SKM-1 (cell line): ENCODE measurements at regions not wholly inside any gene's neighbourhood (a gene's known extent, or its start where the extent isn't known, plus 50 kb on each side); places are given as distances from the start of the nearest gene placed in this dataset.
"Not testable (repeated sequence)": the region's sequence is repeated elsewhere in the genome, so short reads cannot be mapped to it uniquely, and the experiment has no call there.

Experiments used
- DNase-seq: peaks from one replicate; lab custom pipeline; 2025; ENCODE audit not compliant: unreplicated experiment; lab: John Stamatoyannopoulos, UW

GRCh38 chr3:3689601-3690375 is 109.4 kb upstream of the LRRN1 start:
- DNase-seq = no peak

- DNase-seq = no peak
Observed at GRCh38 chr3:3686907-3687648, 112.2 kb upstream of the LRRN1 start.

GRCh38 chr3:3685721-3686120 is 113.5 kb upstream of the LRRN1 start:
- DNase-seq = no peak

- DNase-seq = no peak
Observed at GRCh38 chr3:3683261-3683660, 116.0 kb upstream of the LRRN1 start.

- no peak for DNase-seq
Observed at GRCh38 chr3:3675801-3676200, 123.4 kb upstream of the LRRN1 start.

GRCh38 chr3:3675186-3675585 is 124.0 kb upstream of the LRRN1 start:
- DNase-seq = no peak

- DNase-seq = no peak
Observed at GRCh38 chr3:3666664-3667063, 132.6 kb upstream of the LRRN1 start.

DNA sequence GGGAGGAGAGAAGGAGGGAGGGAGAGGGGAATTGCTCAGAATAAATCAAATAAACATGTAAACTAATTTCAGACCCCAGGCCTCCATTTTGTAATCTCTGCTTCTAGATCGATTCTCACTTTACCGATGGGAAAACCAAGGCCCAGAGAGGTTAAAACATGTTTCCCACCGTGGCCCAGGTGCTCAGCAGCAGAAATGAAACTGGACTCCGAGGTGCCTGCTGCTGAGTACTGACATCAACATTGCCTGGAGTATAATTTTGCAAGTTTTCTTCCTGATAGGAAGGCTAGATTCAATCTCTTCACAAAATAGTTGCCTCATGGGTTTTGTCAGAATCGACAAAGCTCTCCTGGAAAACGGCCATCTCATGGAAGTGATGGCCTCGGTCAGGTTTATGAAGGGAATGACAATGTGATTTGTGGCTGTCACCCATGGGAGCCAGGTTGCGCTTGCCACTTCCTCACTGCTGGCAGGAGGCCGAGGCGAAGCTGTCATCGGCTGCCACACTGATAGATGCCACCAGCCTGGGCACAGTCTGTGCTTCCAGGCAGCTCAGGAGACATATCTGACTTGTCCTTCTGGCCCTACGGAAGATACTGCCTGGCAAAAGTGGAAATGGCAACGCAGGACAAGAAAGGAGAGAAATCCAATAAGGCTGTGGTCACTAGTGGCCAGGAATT is 133.1 kb upstream of the LRRN1 start:
- DNase-seq = no peak

- no peak for DNase-seq
Observed at GRCh38 chr3:3665546-3665945, 133.7 kb upstream of the LRRN1 start.

DNA sequence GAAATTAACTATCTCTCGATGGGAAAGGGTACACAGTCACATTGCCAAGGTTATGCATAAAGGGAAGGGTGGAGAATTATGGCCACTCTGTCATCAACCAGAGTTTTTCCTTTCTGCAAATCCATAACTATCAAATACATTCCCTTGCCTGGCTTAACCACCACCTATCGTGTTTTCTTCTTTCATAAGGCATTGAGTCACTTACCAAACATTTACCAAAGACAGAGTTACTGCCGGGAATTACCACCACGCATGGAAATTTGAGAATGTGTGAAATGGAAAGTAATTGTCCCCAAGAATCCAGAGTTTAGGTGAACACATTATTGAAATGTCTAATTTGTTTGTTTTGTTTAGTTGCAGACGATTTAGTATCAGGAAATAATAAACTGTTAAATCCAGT is 134.3 kb upstream of the LRRN1 start:
- no peak for DNase-seq

GRCh38 chr3:3662610-3663009 is 136.6 kb upstream of the LRRN1 start:
- DNase-seq = no peak

- DNase-seq = no peak
Observed at GRCh38 chr3:3654916-3655315, 144.3 kb upstream of the LRRN1 start.

DNA sequence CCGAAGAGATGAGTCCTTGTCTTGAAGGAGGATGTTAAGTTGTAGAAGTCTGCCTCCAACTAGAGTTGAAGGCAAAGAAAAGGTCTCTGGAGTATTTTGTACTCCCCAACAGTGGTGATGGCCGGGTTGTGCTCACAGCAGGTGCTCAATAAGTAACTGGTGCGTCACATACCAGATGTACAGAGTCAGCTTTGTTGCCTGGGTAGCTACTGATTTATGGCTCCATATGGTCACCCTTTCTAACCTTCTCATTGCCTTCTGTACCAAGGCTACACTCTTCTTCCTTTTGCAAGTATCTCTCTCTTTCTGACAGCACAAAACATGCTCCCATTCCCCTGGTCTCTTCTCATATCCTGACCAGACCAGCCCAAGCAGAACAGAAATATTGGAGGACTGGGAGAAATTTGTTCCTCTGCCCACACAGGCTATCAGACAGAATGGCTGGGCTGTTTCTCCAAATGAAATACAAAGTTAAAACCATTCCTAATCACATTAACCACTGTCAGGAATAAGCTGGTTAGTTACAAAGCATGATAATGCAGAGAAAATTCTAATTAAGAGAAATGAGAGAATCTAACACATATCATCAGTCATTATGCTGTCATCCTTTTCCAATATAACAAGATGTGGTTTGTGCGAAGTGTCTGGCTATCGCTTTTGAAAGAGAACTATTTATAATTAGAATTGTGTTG is 150.1 kb upstream of the LRRN1 start:
- DNase-seq = no peak

GRCh38 chr3:3646934-3647333 is 152.3 kb upstream of the LRRN1 start:
- DNase-seq = no peak

DNA sequence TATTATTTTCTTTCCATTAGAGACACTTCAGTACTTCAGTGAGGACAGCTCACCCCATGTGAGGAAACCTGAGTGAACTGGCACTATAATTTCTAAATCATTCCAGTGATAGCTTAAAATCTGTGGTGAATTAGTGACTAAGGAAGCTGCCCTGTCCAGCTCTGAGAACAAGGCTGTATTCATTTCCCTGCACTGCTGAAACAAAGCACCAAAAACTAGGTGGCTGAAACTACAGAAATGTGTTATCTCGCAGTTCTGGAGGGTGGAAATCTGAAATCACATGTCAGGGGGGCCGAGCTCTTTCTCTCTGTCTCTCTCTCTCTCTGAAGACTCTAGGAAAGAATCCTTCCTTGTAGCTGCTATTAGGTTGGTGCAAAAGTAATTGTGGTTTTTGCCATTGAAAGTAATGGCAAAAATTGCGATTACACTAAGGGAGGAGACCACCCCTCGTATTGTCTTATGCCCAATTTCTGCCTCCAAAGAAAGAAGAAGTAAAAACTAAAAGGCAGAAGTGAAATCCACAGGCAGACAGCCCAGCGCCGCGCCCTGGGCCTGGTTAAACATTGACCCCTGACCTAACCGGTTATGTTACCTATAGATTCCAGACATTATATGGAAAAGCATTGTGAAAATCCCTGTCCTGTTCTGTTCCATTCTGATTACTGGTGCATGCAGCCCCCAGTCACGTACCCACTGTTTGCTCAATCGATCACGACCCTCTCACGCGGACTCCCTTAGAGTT is 153.0 kb upstream of the LRRN1 start:
- DNase-seq = not testable (repeated sequence)

DNA sequence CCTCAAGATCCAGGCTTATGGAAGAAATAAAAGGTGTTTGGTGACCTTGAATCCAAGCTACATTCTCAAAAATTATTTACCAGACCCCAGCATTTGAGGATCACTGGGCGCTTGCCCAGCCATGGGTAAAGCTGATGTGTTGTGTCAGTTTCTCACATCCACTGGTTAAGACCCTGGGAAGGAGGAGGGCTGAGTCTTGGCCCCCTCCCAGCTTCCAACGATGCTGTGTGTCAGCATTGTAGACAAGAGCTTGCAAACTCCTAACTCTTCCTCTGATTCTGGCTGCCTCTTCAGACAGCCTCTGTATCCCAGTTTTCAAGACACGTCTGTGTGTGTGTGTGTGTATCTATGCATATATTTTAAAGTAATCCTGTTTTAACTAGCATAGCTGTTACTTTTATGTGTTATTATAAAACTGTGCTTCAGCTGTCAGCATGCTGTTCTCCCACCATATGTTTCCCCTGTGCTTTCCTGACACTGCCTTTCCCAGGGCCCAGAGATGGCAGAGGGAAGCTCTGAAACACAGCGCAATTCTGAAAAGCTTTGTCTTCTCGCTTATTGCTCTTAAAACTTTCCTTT is 157.3 kb upstream of the LRRN1 start:
- DNase-seq = no peak

GRCh38 chr3:3639078-3639477 is 160.2 kb upstream of the LRRN1 start:
- DNase-seq = no peak

GRCh38 chr3:3636815-3637214 is 162.4 kb upstream of the LRRN1 start:
- no peak for DNase-seq

GRCh38 chr3:3635109-3635508 is 164.1 kb upstream of the LRRN1 start:
- DNase-seq = no peak

DNA sequence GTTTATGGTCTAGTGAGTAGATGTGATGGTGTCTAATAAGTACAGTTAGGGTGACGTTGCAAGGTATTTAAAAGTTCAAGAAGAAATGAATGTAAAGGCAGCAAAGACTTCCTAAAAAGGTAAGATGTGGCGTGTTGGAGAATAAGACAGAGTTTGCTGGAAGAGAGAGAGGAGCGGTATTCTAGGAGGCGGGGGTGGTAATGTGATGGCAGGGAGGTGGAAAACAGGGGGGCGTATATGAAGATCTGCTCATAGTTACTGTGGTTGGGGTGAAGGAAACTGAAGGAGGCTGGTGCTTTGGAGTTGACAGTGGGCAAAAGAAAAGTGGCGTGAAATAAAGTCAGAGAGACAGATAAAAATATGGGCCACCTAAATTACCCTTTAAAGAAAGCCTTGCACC is 164.9 kb upstream of the LRRN1 start:
- no peak for DNase-seq
